H54 (cell line): ENCODE measurements at regions not wholly inside any gene's neighbourhood (a gene's known extent, or its start where the extent isn't known, plus 50 kb on each side); places are given as distances from the start of the nearest gene placed in this dataset.
"Not testable (repeated sequence)": the region's sequence is repeated elsewhere in the genome, so short reads cannot be mapped to it uniquely, and the experiment has no call there.

Experiments
- DNase-seq: peaks from one replicate; pipeline ENCODE4 v3.0.0; 2011; ENCODE audit warnings: low spot score, mixed read lengths; ENCODE audit not compliant: insufficient read length
- FAIRE-seq: peaks from 3 replicates; lab custom pipeline; 2011; peaks lifted over from hg19 to GRCh38; lab: Jason Lieb, UNC
- POLR2A ChIP-seq: IDR thresholded peaks from 2 replicates; pipeline ENCODE4 v1.6.1; 2011; ENCODE audit warnings: low read depth, mild to moderate bottlenecking, low read length

DNA sequence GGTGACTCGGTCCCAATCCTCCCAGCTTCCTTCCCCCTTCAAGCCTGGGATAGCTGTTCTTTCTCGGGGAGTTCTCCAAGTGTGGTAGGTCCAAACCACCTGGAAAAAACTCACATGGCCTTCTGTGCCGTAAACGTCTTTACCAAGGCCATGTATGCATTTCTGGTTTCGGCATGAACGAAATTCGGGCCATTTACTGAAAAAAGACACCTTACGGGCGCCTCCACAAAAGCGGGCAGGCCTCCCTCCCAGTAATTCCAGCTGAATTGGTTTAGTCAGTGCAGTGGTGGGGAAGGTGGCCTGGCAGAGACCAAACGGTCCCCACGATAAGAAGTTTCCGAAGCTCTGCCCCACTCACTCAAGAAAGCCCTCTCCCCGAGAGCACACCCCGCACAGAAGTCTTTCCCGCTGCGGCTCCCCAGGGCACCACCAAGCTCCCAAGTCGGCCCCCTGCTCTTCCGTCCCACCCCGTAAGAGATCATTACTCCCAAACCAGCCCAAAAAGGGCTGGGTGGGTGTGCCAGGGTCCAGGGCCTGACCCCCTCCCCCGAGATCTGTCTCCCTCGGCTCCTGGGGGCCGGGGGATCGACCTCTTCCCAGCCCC, 86.3 kb upstream of the MELK start:
- DNase-seq (no peak), FAIRE-seq (no peak)
- no peak for TF ChIP-seq POLR2A

GRCh38 chr9:36485647-36486328, 85.7 kb upstream of the RNF38 start:
- DNase-seq (no peak), FAIRE-seq (no peak)
- TF ChIP-seq POLR2A = no peak

DNA sequence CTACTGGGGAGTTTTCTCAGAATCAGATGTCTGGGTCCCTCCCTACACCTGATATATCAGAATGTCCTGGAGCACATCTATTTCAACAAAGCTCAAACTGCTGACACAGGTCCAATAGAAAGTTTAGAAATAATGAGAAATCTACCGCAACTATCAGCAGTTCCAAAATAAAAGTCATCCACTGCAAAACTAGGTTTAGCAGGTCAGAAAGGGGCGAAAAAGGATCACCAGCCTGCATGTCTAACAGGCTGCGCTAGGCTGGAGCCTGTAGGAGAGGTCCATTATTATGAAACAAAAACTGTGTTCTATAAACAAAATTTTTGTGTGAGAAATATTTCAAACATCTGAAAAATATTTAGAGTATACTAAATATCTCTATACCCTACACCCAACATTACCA, 84.1 kb upstream of the RNF38 start:
- no peak for DNase-seq
- no peak for TF ChIP-seq POLR2A
- FAIRE-seq = no peak

- FAIRE-seq (no peak), DNase-seq (no peak)
- TF ChIP-seq POLR2A = no peak
Observed at GRCh38 chr9:36479101-36479500, 79.0 kb upstream of the RNF38 start.

- FAIRE-seq (no peak), DNase-seq (no peak)
- no peak for TF ChIP-seq POLR2A
Observed at GRCh38 chr9:36471359-36471758, 71.3 kb upstream of the RNF38 start.

DNA sequence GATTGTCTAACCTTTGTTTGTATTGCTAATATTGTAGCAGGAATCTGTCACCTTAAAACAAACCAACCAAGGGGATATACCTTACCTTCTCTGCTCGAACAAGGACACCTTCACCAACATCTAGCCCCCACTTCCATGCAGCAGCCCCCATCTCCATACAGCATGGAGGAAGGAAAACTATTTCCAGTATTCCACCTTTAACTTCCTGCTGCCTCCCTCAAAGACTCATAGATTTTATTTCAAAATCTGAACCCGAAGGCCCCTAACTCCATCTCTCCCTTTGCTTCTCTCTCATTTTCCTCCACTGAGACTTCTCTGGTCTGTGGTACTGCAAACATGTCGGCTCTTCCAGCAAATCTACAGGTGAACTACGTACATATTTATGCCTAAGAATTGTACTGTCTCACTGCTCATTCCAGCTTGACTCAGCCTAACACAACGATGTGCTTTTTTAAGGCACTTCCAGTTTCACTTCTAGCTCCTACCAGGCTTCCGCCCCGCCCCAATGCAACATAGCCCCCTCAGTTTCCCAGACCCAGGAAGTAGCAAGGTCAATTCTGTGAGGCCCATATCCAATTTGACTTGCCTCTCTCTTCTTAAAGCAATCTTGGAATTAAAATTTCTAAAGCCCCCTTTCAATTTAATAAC, 70.7 kb upstream of the RNF38 start:
- DNase-seq (no peak), FAIRE-seq (peak; percentile 89)
- TF ChIP-seq POLR2A = no peak

- no peak for DNase-seq
- no peak for FAIRE-seq
Observed at GRCh38 chr9:36463467-36463866, 63.4 kb upstream of the RNF38 start.

DNA sequence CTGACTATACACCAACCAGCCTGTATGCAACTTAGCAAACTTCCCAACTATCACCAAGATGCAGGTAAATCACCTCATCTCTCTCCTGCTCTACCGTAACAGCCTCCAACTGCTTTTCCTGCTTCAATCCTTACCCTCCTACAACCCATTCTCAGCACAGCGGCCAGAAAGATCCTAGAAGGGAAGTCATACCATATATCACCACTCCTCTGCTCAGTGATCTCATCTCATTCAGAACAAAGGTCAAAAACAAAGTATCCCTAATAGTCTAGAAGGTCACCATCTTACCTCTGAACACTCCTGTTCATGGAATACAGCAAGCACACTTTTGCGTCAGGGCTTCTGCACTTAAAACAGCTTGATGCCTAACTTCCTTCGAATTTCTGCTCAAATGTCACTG, 62.2 kb upstream of the RNF38 start:
- FAIRE-seq (no peak), DNase-seq (no peak)
- TF ChIP-seq POLR2A = no peak

More at GRCh38 chr9:36463467-36463866, 63.4 kb upstream of the RNF38 start:
- no peak for TF ChIP-seq POLR2A

GRCh38 chr9:36461323-36461722, 61.3 kb upstream of the RNF38 start:
- FAIRE-seq = no peak
- no peak for TF ChIP-seq POLR2A
- DNase-seq = no peak

DNA sequence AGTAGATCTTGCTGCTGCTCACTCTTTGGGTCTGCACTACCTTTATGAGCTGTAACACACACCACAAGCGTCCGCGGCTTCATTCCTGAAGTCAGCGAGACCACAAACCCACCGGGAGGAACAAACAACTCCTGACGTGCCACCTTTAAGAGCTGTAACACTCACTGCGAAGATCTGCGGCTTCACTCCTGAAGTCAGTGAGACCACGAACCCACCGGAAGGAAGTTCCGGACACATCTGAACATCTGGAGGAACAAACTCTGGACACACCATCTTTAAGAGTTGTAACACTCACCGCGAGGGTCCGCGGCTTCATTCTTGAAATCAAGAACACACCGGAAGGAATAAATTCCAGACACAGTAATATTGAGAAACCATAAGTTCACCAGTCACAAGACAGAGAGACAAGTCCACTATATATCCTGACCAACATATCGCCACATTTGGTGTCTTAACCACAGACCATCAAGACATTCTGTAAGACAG, 58.4 kb upstream of the RNF38 start:
- not testable (repeated sequence) for DNase-seq, FAIRE-seq

GRCh38 chr9:36457836-36458429, 57.9 kb upstream of the RNF38 start:
- FAIRE-seq (no peak), DNase-seq (no peak)
- TF ChIP-seq POLR2A = no peak

DNA sequence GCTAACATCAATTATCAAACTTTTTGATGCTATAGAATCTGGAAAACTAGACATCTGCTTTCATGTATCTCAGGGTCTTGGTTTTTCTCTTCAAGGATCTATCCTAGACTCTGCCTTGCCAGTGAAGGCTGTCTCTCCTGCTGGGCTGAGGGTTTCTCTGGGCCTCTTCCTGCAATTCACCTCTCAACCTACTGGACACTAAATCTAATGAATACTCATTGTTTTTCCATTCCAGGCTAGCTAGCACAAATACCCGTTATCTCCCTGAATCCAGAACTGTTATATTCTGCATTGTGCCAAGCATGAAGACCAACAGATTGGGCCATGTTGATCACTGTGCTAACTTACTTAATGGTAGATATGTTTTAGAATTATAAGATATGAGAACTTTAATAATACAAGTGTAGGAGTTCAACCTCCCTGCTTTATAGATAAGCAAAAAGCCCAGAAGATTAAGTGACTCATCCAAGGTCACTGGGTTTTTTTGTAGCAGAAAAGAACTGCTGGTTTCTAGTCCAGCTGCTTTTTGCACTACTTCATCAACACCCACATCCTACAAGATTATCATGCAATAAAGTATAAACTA, 56.5 kb upstream of the RNF38 start:
- no peak for FAIRE-seq
- TF ChIP-seq POLR2A = no peak
- no peak for DNase-seq

DNA sequence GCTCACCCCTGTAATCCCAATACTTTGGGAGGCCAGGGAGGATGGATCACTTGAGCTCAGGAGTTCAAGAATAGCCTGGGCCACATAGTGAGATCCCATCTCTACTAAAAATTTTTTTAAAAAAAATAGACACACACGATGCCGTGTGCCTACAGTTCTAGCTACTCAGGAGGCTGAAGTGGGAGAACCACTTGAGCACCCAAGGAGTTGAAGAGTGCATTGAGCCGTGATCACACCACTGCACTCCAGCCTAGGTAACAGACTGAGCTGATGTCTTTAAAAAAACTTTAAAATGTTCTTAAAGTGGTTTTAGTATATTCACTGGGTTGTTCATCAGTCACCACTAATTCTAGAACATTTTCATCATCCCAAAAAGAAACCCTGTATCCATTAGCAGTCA, 51.9 kb upstream of the RNF38 start:
- DNase-seq (no peak), FAIRE-seq (no peak)
- TF ChIP-seq POLR2A = no peak
